ENCODE measurements at regions not wholly inside any gene's neighbourhood (a gene's known extent, or its start where the extent isn't known, plus 50 kb on each side); places are given as distances from the start of the nearest gene placed in this dataset.

DNA sequence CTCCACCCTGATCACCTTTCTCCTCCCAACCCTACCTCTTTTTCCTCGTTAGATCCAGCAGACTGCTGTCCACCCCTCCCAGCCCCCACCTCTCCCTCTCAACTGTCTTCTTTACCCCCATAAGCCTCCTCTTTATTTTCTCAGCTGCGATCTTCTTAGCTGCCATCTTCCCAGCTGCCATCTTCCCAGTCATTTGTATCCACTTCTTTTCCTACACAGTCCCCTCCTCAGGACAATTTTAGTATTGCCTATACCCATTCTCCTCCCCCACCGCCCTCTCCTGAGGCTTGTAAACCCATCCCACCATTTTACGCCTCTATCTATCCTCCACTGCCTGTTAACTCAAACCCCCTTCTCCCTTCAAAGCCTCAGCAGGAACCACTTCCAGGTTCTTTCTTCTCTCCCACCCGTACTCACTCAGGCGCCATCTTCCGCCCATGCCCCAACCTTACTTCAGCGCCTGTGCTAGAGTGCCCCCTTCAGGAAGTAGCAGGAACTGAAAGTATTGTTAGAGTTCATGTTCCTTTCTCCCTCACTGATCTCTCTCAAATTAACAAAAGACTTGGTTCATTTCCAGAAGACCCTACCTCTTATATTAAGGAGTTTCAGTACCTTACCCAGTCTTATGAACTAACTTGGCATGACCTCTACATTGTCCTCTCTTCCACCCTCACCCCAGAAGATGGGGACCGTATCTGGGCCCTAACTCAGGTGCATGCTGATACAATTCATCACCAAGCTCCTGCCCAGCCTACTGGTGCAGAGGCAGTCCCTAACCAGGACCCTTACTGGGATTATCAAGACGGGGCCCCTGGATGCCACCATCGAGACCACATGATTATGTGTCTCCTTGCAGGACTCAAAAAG is 236.0 kb downstream of the ADGRG6 start:
- Mint-ChIP-seq H3K27me3 (ENCODE audit: unreplicated experiment) (no peaks in the 10 kb centered on the region), H3K9me3 (ENCODE audit: low read depth, unreplicated experiment) (peaks cover 3% of the 10 kb centered on the region), H3K36me3 (ENCODE audit: insufficient read depth, unreplicated experiment) (peaks cover 5% of the 10 kb centered on the region), H3K27ac (ENCODE audit: unreplicated experiment) (no peak overlapping the region), H3K4me1 (ENCODE audit: low read depth, unreplicated experiment) (peaks cover 5% of the 10 kb centered on the region), H3K4me3 (ENCODE audit: low read depth, unreplicated experiment) (no peak overlapping the region)
- DNase-seq = no peak
- TF ChIP-seq, protein P1, sequence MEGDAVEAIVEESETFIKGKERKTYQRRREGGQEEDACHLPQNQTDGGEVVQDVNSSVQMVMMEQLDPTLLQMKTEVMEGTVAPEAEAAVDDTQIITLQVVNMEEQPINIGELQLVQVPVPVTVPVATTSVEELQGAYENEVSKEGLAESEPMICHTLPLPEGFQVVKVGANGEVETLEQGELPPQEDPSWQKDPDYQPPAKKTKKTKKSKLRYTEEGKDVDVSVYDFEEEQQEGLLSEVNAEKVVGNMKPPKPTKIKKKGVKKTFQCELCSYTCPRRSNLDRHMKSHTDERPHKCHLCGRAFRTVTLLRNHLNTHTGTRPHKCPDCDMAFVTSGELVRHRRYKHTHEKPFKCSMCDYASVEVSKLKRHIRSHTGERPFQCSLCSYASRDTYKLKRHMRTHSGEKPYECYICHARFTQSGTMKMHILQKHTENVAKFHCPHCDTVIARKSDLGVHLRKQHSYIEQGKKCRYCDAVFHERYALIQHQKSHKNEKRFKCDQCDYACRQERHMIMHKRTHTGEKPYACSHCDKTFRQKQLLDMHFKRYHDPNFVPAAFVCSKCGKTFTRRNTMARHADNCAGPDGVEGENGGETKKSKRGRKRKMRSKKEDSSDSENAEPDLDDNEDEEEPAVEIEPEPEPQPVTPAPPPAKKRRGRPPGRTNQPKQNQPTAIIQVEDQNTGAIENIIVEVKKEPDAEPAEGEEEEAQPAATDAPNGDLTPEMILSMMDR (IDR thresholded peaks at IDR 0.05; ENCODE audit: unreplicated experiment) = no peak
- BruUV-seq (replicated peaks) = no TSS peak
- intact Hi-C loops (cut with micrococcal nuclease; ENCODE audit: unreplicated experiment) = no loop called here
- CTCF ChIA-PET = no interaction called here

DNA sequence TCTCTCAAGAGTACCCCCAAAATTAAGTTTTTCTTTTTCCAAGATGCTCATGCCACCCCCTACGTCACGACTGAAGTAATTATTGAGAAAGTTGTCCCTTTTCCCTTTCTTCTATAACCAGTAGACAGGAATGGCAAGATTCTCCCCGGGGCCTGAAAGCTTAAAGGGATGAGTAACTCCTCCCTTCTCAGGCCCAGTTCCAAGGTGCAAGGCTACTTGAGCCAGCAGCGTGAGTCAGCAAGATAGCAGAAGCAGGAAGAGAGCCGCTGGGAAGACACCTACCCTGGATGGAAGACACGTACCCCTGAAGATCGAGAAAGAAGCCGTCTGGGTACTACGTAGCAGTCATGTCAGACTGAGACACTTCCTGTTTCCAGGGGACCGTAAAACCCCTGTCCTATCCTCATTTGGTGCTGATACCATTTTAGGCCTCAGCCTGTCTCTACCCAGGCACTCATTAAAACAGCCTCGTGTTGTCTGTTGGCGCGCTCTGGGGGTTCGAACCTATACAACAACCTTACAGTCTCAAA is 241.0 kb downstream of the ADGRG6 start:
- CTCF ChIA-PET = no interaction called here
- Mint-ChIP-seq H3K36me3 (ENCODE audit: insufficient read depth, unreplicated experiment) (no peaks in the 10 kb centered on the region), H3K27ac (ENCODE audit: unreplicated experiment) (no peak overlapping the region), H3K9me3 (ENCODE audit: low read depth, unreplicated experiment) (no peaks in the 10 kb centered on the region), H3K4me3 (ENCODE audit: low read depth, unreplicated experiment) (no peak overlapping the region), H3K4me1 (ENCODE audit: low read depth, unreplicated experiment) (peaks cover 7% of the 10 kb centered on the region), H3K27me3 (ENCODE audit: unreplicated experiment) (no peaks in the 10 kb centered on the region)
- BruUV-seq (replicated peaks) = no TSS peak
- TF ChIP-seq, protein P1 (IDR thresholded peaks at IDR 0.05; ENCODE audit: unreplicated experiment) = no peak
- no peak for DNase-seq
- intact Hi-C loops (cut with micrococcal nuclease; ENCODE audit: unreplicated experiment) = no loop called here

DNA sequence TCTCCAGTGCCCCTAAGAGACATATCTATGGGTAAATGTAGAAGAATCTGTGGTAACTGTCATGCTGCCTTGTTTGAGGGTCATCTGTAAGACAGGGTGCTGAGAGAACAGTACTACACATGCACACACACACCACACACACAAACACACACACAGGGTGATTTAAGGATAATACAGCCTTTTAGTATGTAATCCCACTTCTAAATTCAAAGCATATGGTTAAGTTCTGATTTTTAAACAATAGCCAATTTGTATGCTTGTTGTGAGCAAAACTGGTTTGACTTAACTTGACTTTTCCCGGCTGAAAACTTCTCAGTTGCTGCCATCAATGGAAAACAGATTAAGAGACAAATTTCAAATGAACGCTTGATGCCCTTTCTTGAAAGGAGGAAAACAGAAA is 241.8 kb downstream of the ADGRG6 start:
- TF ChIP-seq, protein P1 (IDR thresholded peaks at IDR 0.05; ENCODE audit: unreplicated experiment) = no peak
- no peak overlapping the region for H3K27ac Mint-ChIP-seq (ENCODE audit: unreplicated experiment)
- H3K4me3 Mint-ChIP-seq (ENCODE audit: low read depth, unreplicated experiment) = no peak overlapping the region
- CTCF ChIA-PET = no interaction called here
- no TSS peak for BruUV-seq (replicated peaks)
- H3K36me3 Mint-ChIP-seq (ENCODE audit: insufficient read depth, unreplicated experiment) = no peaks in the 10 kb centered on the region
- no peak for DNase-seq
- peaks cover 13% of the 10 kb centered on the region for H3K4me1 Mint-ChIP-seq (ENCODE audit: low read depth, unreplicated experiment)
- no peaks in the 10 kb centered on the region for H3K27me3 Mint-ChIP-seq (ENCODE audit: unreplicated experiment)
- H3K9me3 Mint-ChIP-seq (ENCODE audit: low read depth, unreplicated experiment) = no peaks in the 10 kb centered on the region
- intact Hi-C loops (cut with micrococcal nuclease; ENCODE audit: unreplicated experiment) = no loop called here

DNA sequence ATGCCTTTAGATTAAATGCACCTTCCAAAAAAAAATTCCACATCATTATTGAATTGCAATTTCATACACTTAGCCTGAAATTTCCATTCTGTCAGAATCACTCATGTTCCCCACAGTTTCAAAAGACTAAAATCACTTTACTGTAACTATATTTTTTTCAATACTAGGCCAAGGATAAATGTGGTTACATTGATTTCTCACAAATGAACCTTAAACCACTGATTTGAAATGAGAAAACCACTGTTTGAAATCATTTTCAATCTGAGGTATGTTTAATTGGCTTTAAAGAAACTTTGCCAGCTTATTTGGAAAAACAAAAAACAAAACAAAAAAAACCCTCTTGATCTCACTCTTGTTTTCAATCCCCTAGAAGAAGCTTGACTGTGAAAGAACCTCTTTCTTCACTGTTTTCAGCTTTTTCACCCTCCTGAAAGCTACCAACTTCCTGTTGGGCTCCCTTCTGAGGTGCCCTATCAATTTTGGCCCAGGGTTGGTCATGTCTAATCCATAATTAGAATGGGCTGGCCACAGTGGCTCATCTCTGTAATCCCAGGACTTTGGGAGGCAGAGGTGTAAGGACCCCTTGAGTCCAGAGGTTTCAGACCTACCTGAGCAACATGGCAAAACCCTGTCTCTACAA is 242.5 kb downstream of the ADGRG6 start:
- no peak overlapping the region for H3K27ac Mint-ChIP-seq (ENCODE audit: unreplicated experiment)
- CTCF ChIA-PET = no interaction called here
- H3K9me3 Mint-ChIP-seq (ENCODE audit: low read depth, unreplicated experiment) = no peaks in the 10 kb centered on the region
- H3K4me1 Mint-ChIP-seq (ENCODE audit: low read depth, unreplicated experiment) = peaks cover 21% of the 10 kb centered on the region
- H3K36me3 Mint-ChIP-seq (ENCODE audit: insufficient read depth, unreplicated experiment) = no peaks in the 10 kb centered on the region
- BruUV-seq (replicated peaks) = no TSS peak
- no peak overlapping the region for H3K4me3 Mint-ChIP-seq (ENCODE audit: low read depth, unreplicated experiment)
- intact Hi-C loops (cut with micrococcal nuclease; ENCODE audit: unreplicated experiment) = no loop called here
- TF ChIP-seq, protein P1 (IDR thresholded peaks at IDR 0.05; ENCODE audit: unreplicated experiment) = no peak
- no peak for DNase-seq
- H3K27me3 Mint-ChIP-seq (ENCODE audit: unreplicated experiment) = no peaks in the 10 kb centered on the region

All from Calu3 (cell line).